ENCODE measurements at regions not wholly inside any gene's neighbourhood (a gene's known extent, or its start where the extent isn't known, plus 50 kb on each side); places are given as distances from the start of the nearest gene placed in this dataset.
"Not testable (repeated sequence)": the region's sequence is repeated elsewhere in the genome, so short reads cannot be mapped to it uniquely, and the experiment has no call there.

DNA sequence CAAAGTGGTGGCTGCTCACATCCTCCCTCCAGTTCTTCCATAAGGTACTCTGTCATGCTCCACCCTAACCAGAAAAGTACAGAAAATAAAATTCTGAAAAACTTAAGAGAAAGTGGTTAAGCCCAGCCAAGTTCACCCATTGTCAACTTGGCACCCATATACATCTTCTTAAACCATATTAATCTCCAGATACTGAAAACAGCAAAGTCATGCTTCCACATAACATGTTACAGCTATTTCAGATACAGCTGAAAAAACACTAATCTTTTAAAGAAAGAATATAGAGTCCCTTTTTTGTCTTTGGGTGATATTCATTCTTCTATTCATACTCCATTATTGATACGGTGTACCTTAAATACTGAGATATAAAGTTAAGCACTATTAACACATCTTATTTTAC lies 577.8 kb downstream of the KCNT2 start:
- H3K9ac ChIP-seq (ENCODE audit: low read length): no peak overlapping the region
- H3K4me3 ChIP-seq (ENCODE audit: low read length): no peak overlapping the region
- no peaks in the 10 kb centered on the region for H3K36me3 ChIP-seq (ENCODE audit: control insufficient read depth, insufficient read depth, low read length)
- H3K4me1 ChIP-seq (ENCODE audit: control insufficient read depth, insufficient read depth, low read length): no peaks in the 10 kb centered on the region
- no peak overlapping the region for H3K27ac ChIP-seq (ENCODE audit: low read depth, low read length)
- no peaks in the 10 kb centered on the region for H3K27me3 ChIP-seq (ENCODE audit: control insufficient read depth, insufficient read depth, low read length)

DNA sequence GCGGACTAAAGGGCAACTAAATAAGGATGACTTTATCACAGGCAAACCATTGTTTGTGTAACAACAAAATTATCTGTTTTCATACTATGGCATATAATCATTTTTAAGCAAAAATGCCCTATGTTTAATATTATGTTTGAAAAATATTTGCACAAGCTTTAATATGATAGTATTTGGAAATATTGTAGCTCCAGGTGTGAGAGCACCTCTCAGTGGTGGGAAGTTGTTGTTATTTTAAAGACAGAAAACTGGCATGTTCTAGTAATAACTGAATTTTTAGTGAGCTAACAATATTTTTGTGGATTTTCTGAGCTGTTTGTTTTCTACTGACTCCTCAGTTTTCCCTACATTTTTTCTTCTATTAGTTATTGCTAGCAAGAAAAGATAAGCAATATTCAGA lies 578.8 kb downstream of the KCNT2 start:
- H3K9ac ChIP-seq (ENCODE audit: low read length): no peak overlapping the region
- no peaks in the 10 kb centered on the region for H3K36me3 ChIP-seq (ENCODE audit: control insufficient read depth, insufficient read depth, low read length)
- no peaks in the 10 kb centered on the region for H3K27me3 ChIP-seq (ENCODE audit: control insufficient read depth, insufficient read depth, low read length)
- H3K4me3 ChIP-seq (ENCODE audit: low read length): no peak overlapping the region
- no peak overlapping the region for H3K27ac ChIP-seq (ENCODE audit: low read depth, low read length)
- no peaks in the 10 kb centered on the region for H3K4me1 ChIP-seq (ENCODE audit: control insufficient read depth, insufficient read depth, low read length)

DNA sequence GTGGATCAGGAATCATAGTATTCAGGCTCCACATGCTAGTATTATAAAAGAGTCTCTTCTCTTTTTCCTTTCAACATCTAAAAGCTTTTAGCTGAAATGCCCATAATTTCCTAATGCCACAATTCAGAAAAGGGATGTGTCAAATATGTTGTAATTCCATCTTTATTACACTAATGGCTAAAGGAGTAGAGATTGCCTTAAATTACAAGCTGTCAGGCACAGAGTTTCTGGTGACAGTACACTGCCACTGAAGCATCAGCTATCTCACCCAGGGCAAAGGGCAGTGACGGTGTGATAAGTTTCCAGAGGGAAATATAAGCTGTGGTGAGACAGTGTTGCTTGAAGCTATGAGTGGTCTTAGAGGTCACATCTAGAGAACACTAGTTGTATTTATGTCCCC lies 581.1 kb downstream of the KCNT2 start:
- Histone ChIP-seq H3K36me3 (ENCODE audit: control insufficient read depth, insufficient read depth, low read length) (no peaks in the 10 kb centered on the region), H3K4me3 (ENCODE audit: low read length) (no peak overlapping the region), H3K4me1 (ENCODE audit: control insufficient read depth, insufficient read depth, low read length) (no peaks in the 10 kb centered on the region), H3K9ac (ENCODE audit: low read length) (no peak overlapping the region), H3K27me3 (ENCODE audit: control insufficient read depth, insufficient read depth, low read length) (no peaks in the 10 kb centered on the region), H3K27ac (ENCODE audit: low read depth, low read length) (no peak overlapping the region)

DNA sequence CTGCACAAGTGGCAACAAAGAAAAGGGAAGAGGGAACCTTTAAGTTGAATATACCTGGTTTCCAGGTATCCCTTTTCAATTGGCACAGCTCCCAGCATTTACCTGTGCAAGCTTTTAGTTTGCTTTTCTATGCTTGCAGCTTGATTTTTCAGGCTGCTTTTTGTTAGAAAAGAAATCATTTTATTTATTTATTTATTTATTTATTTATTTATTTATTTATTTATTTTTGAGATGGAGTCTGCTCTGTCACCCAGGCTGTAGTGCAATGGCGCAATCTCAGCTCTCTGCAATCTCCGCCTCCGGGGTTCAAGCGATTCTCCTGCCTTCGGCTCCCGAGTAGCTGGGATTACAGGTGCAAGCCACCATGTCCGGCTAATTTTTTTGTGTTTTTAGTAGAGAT lies 587.1 kb downstream of the KCNT2 start:
- not testable (repeated sequence) for H3K27ac ChIP-seq (ENCODE audit: low read depth, low read length); H3K9ac ChIP-seq (ENCODE audit: low read length); H3K27me3 ChIP-seq (ENCODE audit: control insufficient read depth, insufficient read depth, low read length)

DNA sequence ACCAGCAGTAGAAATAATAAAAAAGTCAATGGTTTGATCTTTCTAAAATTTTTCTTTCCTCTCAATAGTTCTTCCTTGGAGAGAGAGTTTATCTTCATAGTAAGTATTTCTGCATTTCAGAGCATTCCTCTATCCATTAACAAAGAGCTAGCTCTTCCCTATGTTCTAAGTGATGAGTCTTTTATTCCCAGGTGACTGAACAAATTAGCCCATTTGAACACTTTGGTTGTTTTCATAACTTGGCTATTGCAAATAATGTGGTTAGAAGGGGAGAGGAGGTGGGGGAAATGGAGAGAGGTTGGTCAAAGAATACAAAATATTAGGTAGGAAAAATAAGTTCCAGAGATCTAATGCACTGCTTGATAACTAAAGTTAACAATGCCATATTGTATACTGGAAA lies 598.9 kb downstream of the KCNT2 start:
- H3K4me1 ChIP-seq (ENCODE audit: control insufficient read depth, insufficient read depth, low read length): no peaks in the 10 kb centered on the region
- H3K36me3 ChIP-seq (ENCODE audit: control insufficient read depth, insufficient read depth, low read length): no peaks in the 10 kb centered on the region
- H3K27ac ChIP-seq (ENCODE audit: low read depth, low read length): no peak overlapping the region
- no peaks in the 10 kb centered on the region for H3K27me3 ChIP-seq (ENCODE audit: control insufficient read depth, insufficient read depth, low read length)
- H3K9ac ChIP-seq (ENCODE audit: low read length): no peak overlapping the region
- H3K4me3 ChIP-seq (ENCODE audit: low read length): no peak overlapping the region

More for the DNA sequence above, 587.1 kb downstream of the KCNT2 start:
- not testable (repeated sequence) for H3K4me3 ChIP-seq (ENCODE audit: low read length); H3K4me1 ChIP-seq (ENCODE audit: control insufficient read depth, insufficient read depth, low read length); H3K36me3 ChIP-seq (ENCODE audit: control insufficient read depth, insufficient read depth, low read length)

DNA sequence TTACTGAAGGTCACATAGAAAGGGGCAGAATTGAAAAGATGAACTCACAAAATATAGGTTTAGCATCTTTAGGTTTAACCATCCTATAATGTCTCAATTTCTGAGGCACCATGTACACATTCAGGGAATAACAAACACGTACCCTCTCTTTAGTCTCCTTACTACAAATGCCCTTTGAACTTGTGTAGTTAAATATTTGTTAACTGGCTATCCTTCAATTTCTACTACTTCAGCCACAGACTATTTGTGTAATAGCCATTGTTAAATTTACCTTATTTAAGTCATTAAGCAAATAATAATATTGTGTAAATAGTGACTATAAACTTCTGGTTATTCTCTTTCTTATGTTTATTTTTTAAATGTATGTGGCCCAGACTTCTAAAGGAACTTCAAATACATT lies 600.5 kb downstream of the KCNT2 start:
- H3K4me1 ChIP-seq (ENCODE audit: control insufficient read depth, insufficient read depth, low read length): no peaks in the 10 kb centered on the region
- no peaks in the 10 kb centered on the region for H3K27me3 ChIP-seq (ENCODE audit: control insufficient read depth, insufficient read depth, low read length)
- no peak overlapping the region for H3K4me3 ChIP-seq (ENCODE audit: low read length)
- H3K9ac ChIP-seq (ENCODE audit: low read length): no peak overlapping the region
- H3K27ac ChIP-seq (ENCODE audit: low read depth, low read length): no peak overlapping the region
- no peaks in the 10 kb centered on the region for H3K36me3 ChIP-seq (ENCODE audit: control insufficient read depth, insufficient read depth, low read length)

DNA sequence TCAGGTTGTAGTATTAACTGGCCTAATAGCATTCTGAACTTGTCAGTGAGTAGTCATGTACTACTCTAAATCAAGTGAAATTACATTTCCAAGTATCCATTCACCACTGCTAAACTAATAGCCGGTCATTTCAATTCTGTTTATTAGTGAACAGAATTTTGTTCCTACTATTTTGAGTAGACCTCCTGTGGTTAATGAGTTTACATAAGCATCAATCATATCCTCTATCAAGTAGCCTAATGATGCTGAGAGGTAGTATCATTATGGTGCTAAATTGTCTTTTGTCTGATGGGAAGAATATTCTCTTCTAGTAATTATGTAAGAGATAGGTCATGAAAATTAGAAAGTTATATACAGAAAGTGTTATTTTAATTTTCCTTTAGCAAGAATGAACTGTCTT lies 602.8 kb downstream of the KCNT2 start:
- no peaks in the 10 kb centered on the region for H3K36me3 ChIP-seq (ENCODE audit: control insufficient read depth, insufficient read depth, low read length)
- no peak overlapping the region for H3K27ac ChIP-seq (ENCODE audit: low read depth, low read length)
- H3K9ac ChIP-seq (ENCODE audit: low read length): no peak overlapping the region
- H3K27me3 ChIP-seq (ENCODE audit: control insufficient read depth, insufficient read depth, low read length): no peaks in the 10 kb centered on the region
- H3K4me3 ChIP-seq (ENCODE audit: low read length): no peak overlapping the region
- H3K4me1 ChIP-seq (ENCODE audit: control insufficient read depth, insufficient read depth, low read length): no peaks in the 10 kb centered on the region

DNA sequence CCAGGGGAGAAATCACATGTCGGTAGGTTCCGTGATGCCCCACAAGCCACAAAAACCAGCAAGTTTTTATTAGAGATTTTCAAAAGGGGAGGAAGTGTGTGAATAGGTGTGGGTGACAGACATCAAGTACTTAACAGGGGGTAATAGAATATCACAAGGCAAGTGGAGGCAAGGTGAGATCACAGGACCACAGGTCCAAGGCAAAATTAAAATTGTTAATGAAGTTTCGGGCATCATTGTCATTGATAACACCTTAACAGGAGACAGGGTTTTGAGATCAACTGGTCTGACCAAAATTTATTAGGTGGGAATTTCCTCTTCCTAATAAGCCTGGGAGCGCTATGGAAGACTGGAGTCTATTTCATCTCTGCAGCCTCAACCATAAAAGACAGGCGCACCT lies 603.9 kb downstream of the KCNT2 start:
- H3K9ac ChIP-seq (ENCODE audit: low read length); H3K36me3 ChIP-seq (ENCODE audit: control insufficient read depth, insufficient read depth, low read length); H3K27ac ChIP-seq (ENCODE audit: low read depth, low read length); H3K27me3 ChIP-seq (ENCODE audit: control insufficient read depth, insufficient read depth, low read length); H3K4me1 ChIP-seq (ENCODE audit: control insufficient read depth, insufficient read depth, low read length); H3K4me3 ChIP-seq (ENCODE audit: low read length): not testable (repeated sequence)

DNA sequence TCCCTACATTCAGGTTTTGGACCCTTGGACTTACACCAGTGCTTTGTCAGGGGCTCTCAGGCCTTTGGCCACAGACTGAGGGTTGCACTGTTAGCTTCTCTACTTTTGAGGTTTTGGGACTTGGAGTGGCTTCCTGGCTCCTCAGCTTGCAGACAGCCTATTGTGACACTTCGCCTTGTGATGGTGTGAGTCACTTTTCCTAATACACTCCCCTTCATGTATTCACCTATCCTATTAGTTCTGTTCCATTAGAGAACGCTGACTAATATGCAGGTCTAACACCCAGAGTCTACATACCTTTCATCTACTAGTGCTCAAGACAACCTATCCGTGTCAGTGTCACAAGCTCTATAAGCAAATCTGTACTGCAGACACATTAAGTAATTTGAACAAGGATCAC lies 605.3 kb downstream of the KCNT2 start:
- Histone ChIP-seq H3K27me3 (ENCODE audit: control insufficient read depth, insufficient read depth, low read length) (no peaks in the 10 kb centered on the region), H3K9ac (ENCODE audit: low read length) (no peak overlapping the region), H3K27ac (ENCODE audit: low read depth, low read length) (no peak overlapping the region), H3K4me3 (ENCODE audit: low read length) (no peak overlapping the region), H3K36me3 (ENCODE audit: control insufficient read depth, insufficient read depth, low read length) (no peaks in the 10 kb centered on the region), H3K4me1 (ENCODE audit: control insufficient read depth, insufficient read depth, low read length) (no peaks in the 10 kb centered on the region)

DNA sequence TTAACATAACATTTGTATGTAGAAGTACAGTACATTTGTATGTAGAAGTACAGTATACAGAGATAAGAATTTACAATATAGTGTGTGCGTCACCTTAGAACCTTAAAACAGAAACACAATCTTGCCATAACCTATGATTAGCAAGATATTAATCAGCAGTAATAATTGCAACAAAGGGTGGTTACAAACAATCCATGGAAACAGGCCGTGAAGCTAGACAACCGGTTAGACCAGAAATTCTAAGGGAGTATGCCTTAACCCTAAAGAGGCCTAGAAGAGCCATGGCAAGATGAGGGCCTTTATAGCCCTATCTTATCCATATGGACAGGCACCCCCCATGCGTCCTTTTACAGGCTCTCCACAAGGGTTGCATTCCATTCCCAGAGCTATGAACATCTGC lies 605.9 kb downstream of the KCNT2 start:
- H3K4me1 ChIP-seq (ENCODE audit: control insufficient read depth, insufficient read depth, low read length); H3K36me3 ChIP-seq (ENCODE audit: control insufficient read depth, insufficient read depth, low read length); H3K27ac ChIP-seq (ENCODE audit: low read depth, low read length); H3K4me3 ChIP-seq (ENCODE audit: low read length); H3K27me3 ChIP-seq (ENCODE audit: control insufficient read depth, insufficient read depth, low read length); H3K9ac ChIP-seq (ENCODE audit: low read length): not testable (repeated sequence)

DNA sequence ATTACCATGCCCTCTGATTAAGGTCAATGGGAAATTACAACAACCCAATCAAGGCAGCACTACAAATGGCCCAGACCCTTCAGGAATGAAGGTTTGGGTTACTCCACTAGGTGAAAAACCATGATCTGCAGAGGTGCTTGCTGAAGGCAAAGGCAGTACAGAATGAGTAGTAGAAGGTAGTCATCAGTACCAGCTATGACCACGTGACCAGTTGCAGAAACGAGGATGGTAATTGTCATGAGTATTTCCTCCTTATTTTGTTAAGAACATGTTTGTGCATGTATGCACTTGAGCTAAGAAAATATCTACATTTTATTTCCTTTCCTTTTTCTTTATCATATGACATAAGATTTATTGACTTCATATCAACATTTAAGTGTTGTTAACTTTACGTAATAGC lies 607.1 kb downstream of the KCNT2 start:
- Histone ChIP-seq H3K27me3 (ENCODE audit: control insufficient read depth, insufficient read depth, low read length) (no peaks in the 10 kb centered on the region), H3K36me3 (ENCODE audit: control insufficient read depth, insufficient read depth, low read length) (no peaks in the 10 kb centered on the region), H3K27ac (ENCODE audit: low read depth, low read length) (no peak overlapping the region), H3K4me3 (ENCODE audit: low read length) (no peak overlapping the region), H3K4me1 (ENCODE audit: control insufficient read depth, insufficient read depth, low read length) (no peaks in the 10 kb centered on the region), H3K9ac (ENCODE audit: low read length) (no peak overlapping the region)

DNA sequence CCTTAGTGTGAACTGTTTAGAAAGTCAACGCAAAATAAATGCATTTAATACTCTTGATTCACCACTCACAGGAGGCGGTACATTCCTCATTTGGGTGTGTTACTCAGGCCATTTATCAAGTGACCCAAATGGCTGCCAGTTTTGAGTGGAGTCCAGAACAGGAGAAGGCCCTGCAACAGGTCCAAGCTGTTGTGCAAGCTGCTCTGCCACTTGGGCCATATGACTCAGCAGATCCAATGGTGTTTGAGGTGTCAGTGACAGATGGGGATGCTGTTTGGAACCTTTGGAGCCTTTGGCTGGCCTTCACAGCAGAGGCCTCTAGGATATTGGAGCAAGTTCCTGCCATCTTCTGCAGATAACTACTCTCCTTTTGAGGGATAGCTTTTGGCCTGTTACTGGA lies 609.2 kb downstream of the KCNT2 start:
- H3K27ac ChIP-seq (ENCODE audit: low read depth, low read length): no peak overlapping the region
- H3K4me3 ChIP-seq (ENCODE audit: low read length): no peak overlapping the region
- H3K36me3 ChIP-seq (ENCODE audit: control insufficient read depth, insufficient read depth, low read length): no peaks in the 10 kb centered on the region
- H3K9ac ChIP-seq (ENCODE audit: low read length): no peak overlapping the region
- no peaks in the 10 kb centered on the region for H3K27me3 ChIP-seq (ENCODE audit: control insufficient read depth, insufficient read depth, low read length)
- H3K4me1 ChIP-seq (ENCODE audit: control insufficient read depth, insufficient read depth, low read length): no peaks in the 10 kb centered on the region

DNA sequence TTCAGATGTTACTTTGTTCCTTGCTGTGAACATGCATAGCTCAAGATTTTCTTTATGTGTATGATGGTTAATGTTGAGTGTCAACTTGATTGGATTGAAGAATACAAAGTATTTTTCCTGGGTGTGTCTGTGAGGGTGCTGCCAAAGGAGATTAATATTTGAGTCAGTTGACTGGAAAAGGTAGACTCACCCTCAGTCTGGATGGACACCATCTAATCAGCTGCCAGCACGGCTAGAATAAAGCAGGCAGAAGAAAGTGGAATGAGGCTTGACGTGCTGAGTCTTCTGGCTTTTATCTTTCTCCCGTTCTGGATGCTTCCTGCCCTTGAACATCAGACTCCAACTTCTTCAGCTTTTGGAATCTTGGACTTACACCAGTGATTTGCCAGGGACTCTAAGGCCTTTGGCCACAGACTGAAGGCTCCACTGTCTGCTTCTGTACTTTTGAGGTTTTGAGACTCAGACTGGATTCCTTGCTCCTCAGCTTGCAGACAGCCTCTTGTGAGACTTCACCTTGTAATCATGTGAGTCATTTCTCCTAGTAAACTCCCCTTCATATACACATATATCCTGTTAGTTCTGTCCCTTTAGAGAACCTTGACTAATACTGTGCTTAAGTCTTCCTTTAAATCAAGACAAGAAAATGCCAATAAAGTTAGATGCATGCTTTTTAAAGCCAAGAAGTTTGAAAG lies 626.6 kb downstream of the KCNT2 start:
- H3K9ac ChIP-seq (ENCODE audit: low read length): no peak overlapping the region
- no peaks in the 10 kb centered on the region for H3K36me3 ChIP-seq (ENCODE audit: control insufficient read depth, insufficient read depth, low read length)
- H3K27me3 ChIP-seq (ENCODE audit: control insufficient read depth, insufficient read depth, low read length): no peaks in the 10 kb centered on the region
- H3K4me1 ChIP-seq (ENCODE audit: control insufficient read depth, insufficient read depth, low read length): no peaks in the 10 kb centered on the region
- no peak overlapping the region for H3K4me3 ChIP-seq (ENCODE audit: low read length)
- H3K27ac ChIP-seq (ENCODE audit: low read depth, low read length): no peak overlapping the region
